SJCRH30 (cell line): ENCODE measurements at regions not wholly inside any gene's neighbourhood (a gene's known extent, or its start where the extent isn't known, plus 50 kb on each side); places are given as distances from the start of the nearest gene placed in this dataset.
"Not testable (repeated sequence)": the region's sequence is repeated elsewhere in the genome, so short reads cannot be mapped to it uniquely, and the experiment has no call there.

Experiments
- DNase-seq, 2 experiments: peaks; one replicate each; pipeline ENCODE4 v3.0.0-alpha.2; 2015 to 2020
- H3K27ac ChIP-seq: fragments of 250-450 bp; sonication (Bioruptor Pico); 2 replicates; pipeline ENCODE4 v1.5.1; 2020; ENCODE audit warnings: mild to moderate bottlenecking, moderate library complexity
- H3K27me3 ChIP-seq: fragments of 250-450 bp; sonication (Bioruptor Pico); 2 replicates; pipeline ENCODE4 v1.5.1; 2020; ENCODE audit warnings: mild to moderate bottlenecking, moderate library complexity
- H3K36me3 ChIP-seq: fragments of 250-450 bp; sonication (Bioruptor Pico); 2 replicates; pipeline ENCODE4 v1.5.1; 2020; ENCODE audit warnings: mild to moderate bottlenecking, moderate library complexity
- H3K4me1 ChIP-seq: fragments of 250-450 bp; sonication (Bioruptor Pico); 2 replicates; pipeline ENCODE4 v1.5.1; 2020; ENCODE audit warnings: mild to moderate bottlenecking, moderate library complexity
- H3K4me3 ChIP-seq: fragments of 250-450 bp; sonication (Bioruptor Pico); 2 replicates; pipeline ENCODE4 v1.5.1; 2020; ENCODE audit warnings: mild to moderate bottlenecking, moderate library complexity
- H3K9me3 ChIP-seq: fragments of 250-450 bp; sonication (Bioruptor Pico); replicated peaks from 2 replicates; pipeline ENCODE4 v1.5.1; 2020; ENCODE audit warnings: mild to moderate bottlenecking, moderate library complexity

- Histone ChIP-seq H3K4me1 (no peaks in the 10 kb centered on the region), H3K4me3 (no peak overlapping the region), H3K9me3 (no peaks in the 10 kb centered on the region), H3K27me3 (no peaks in the 10 kb centered on the region), H3K36me3 (no peaks in the 10 kb centered on the region), H3K27ac (no peak overlapping the region)
- no peak for DNase-seq
These were observed 265.8 kb downstream of the MED10 start for GRCh38 chr5:6112538-6112937.

GRCh38 chr5:6112125-6112524, 266.2 kb downstream of the MED10 start:
- no peak for DNase-seq
- Histone ChIP-seq H3K36me3 (no peaks in the 10 kb centered on the region), H3K27me3 (no peaks in the 10 kb centered on the region), H3K4me1 (no peaks in the 10 kb centered on the region), H3K4me3 (no peak overlapping the region), H3K9me3 (no peaks in the 10 kb centered on the region), H3K27ac (no peak overlapping the region)

GRCh38 chr5:6111131-6111530, 267.2 kb downstream of the MED10 start:
- no peak overlapping the region for H3K27ac ChIP-seq
- no peaks in the 10 kb centered on the region for H3K36me3 ChIP-seq
- no peaks in the 10 kb centered on the region for H3K27me3 ChIP-seq
- H3K9me3 ChIP-seq: no peaks in the 10 kb centered on the region
- no peak for DNase-seq
- no peaks in the 10 kb centered on the region for H3K4me1 ChIP-seq
- H3K4me3 ChIP-seq: no peak overlapping the region

- no peaks in the 10 kb centered on the region for H3K27me3 ChIP-seq
- no peaks in the 10 kb centered on the region for H3K4me1 ChIP-seq
- no peak for DNase-seq
- no peak overlapping the region for H3K27ac ChIP-seq
- no peak overlapping the region for H3K4me3 ChIP-seq
- H3K36me3 ChIP-seq: no peaks in the 10 kb centered on the region
- H3K9me3 ChIP-seq: no peaks in the 10 kb centered on the region
These were observed 267.8 kb downstream of the MED10 start for GRCh38 chr5:6110441-6111005.

- Histone ChIP-seq H3K4me3 (no peak overlapping the region), H3K36me3 (no peaks in the 10 kb centered on the region), H3K27me3 (no peaks in the 10 kb centered on the region), H3K27ac (no peak overlapping the region), H3K9me3 (no peaks in the 10 kb centered on the region), H3K4me1 (no peaks in the 10 kb centered on the region)
- no peak for DNase-seq
These were observed 269.1 kb downstream of the MED10 start for GRCh38 chr5:6108981-6109825.

- no peaks in the 10 kb centered on the region for H3K4me1 ChIP-seq
- H3K4me3 ChIP-seq: no peak overlapping the region
- no peaks in the 10 kb centered on the region for H3K27me3 ChIP-seq
- DNase-seq: no peak
- no peaks in the 10 kb centered on the region for H3K36me3 ChIP-seq
- no peak overlapping the region for H3K27ac ChIP-seq
- H3K9me3 ChIP-seq: no peaks in the 10 kb centered on the region
These were observed 269.9 kb downstream of the MED10 start for GRCh38 chr5:6108540-6108848.

GRCh38 chr5:6107675-6108539, 270.4 kb downstream of the MED10 start:
- Histone ChIP-seq H3K27ac (no peak overlapping the region), H3K4me1 (no peaks in the 10 kb centered on the region), H3K4me3 (no peak overlapping the region), H3K36me3 (no peaks in the 10 kb centered on the region), H3K27me3 (no peaks in the 10 kb centered on the region), H3K9me3 (no peaks in the 10 kb centered on the region)
- DNase-seq: no peak

- no peaks in the 10 kb centered on the region for H3K27me3 ChIP-seq
- no peaks in the 10 kb centered on the region for H3K36me3 ChIP-seq
- no peak overlapping the region for H3K27ac ChIP-seq
- H3K4me3 ChIP-seq: no peak overlapping the region
- H3K4me1 ChIP-seq: no peaks in the 10 kb centered on the region
- no peak for DNase-seq
- no peaks in the 10 kb centered on the region for H3K9me3 ChIP-seq
These were observed 271.6 kb downstream of the MED10 start for GRCh38 chr5:6106756-6107155.

- no peak overlapping the region for H3K27ac ChIP-seq
- H3K27me3 ChIP-seq: no peaks in the 10 kb centered on the region
- H3K36me3 ChIP-seq: no peaks in the 10 kb centered on the region
- DNase-seq: no peak
- no peaks in the 10 kb centered on the region for H3K9me3 ChIP-seq
- H3K4me1 ChIP-seq: no peaks in the 10 kb centered on the region
- no peak overlapping the region for H3K4me3 ChIP-seq
These were observed 273.0 kb downstream of the MED10 start for GRCh38 chr5:6105320-6105719.

- no peaks in the 10 kb centered on the region for H3K9me3 ChIP-seq
- no peaks in the 10 kb centered on the region for H3K36me3 ChIP-seq
- H3K4me3 ChIP-seq: no peak overlapping the region
- H3K27ac ChIP-seq: no peak overlapping the region
- no peaks in the 10 kb centered on the region for H3K27me3 ChIP-seq
- no peaks in the 10 kb centered on the region for H3K4me1 ChIP-seq
- no peak for DNase-seq
These were observed 282.2 kb downstream of the MED10 start for GRCh38 chr5:6096101-6096500.

GRCh38 chr5:6094180-6094579, 284.2 kb downstream of the MED10 start:
- H3K4me3 ChIP-seq, H3K36me3 ChIP-seq, H3K9me3 ChIP-seq, DNase-seq, H3K27me3 ChIP-seq, H3K4me1 ChIP-seq, H3K27ac ChIP-seq: not testable (repeated sequence)

- Histone ChIP-seq H3K27me3 (no peaks in the 10 kb centered on the region), H3K27ac (no peak overlapping the region), H3K36me3 (no peaks in the 10 kb centered on the region), H3K4me3 (no peak overlapping the region), H3K4me1 (no peaks in the 10 kb centered on the region), H3K9me3 (no peaks in the 10 kb centered on the region)
- DNase-seq: no peak
These were observed 287.5 kb downstream of the MED10 start for GRCh38 chr5:6090838-6091237.

GRCh38 chr5:6090079-6090654, 288.2 kb downstream of the MED10 start:
- no peaks in the 10 kb centered on the region for H3K36me3 ChIP-seq
- no peaks in the 10 kb centered on the region for H3K27me3 ChIP-seq
- no peaks in the 10 kb centered on the region for H3K9me3 ChIP-seq
- no peaks in the 10 kb centered on the region for H3K4me1 ChIP-seq
- DNase-seq: no peak
- no peak overlapping the region for H3K4me3 ChIP-seq
- H3K27ac ChIP-seq: no peak overlapping the region

- DNase-seq: peak in 1 of 2 experiments; percentile 4
- H3K36me3 ChIP-seq: no peaks in the 10 kb centered on the region
- H3K27me3 ChIP-seq: no peaks in the 10 kb centered on the region
- H3K4me1 ChIP-seq: no peaks in the 10 kb centered on the region
- no peak overlapping the region for H3K27ac ChIP-seq
- no peak overlapping the region for H3K4me3 ChIP-seq
- no peaks in the 10 kb centered on the region for H3K9me3 ChIP-seq
These were observed 289.6 kb downstream of the MED10 start for GRCh38 chr5:6088706-6089105.

GRCh38 chr5:6087576-6087975, 290.8 kb downstream of the MED10 start:
- H3K27ac ChIP-seq: no peak overlapping the region
- no peaks in the 10 kb centered on the region for H3K27me3 ChIP-seq
- DNase-seq: no peak
- no peaks in the 10 kb centered on the region for H3K9me3 ChIP-seq
- H3K4me1 ChIP-seq: no peaks in the 10 kb centered on the region
- H3K4me3 ChIP-seq: no peak overlapping the region
- H3K36me3 ChIP-seq: no peaks in the 10 kb centered on the region
